NCI-H146 treated with DMSO at 0.1 percent for 48 hours (cell line): ENCODE measurements at regions not wholly inside any gene's neighbourhood (a gene's known extent, or its start where the extent isn't known, plus 50 kb on each side); places are given as distances from the start of the nearest gene placed in this dataset.
"Not testable (repeated sequence)": the region's sequence is repeated elsewhere in the genome, so short reads cannot be mapped to it uniquely, and the experiment has no call there.

Experiments used
- DNase-seq: peaks from one replicate; lab custom pipeline; 2025; ENCODE audit not compliant: unreplicated experiment; lab: John Stamatoyannopoulos, UW

- no peak for DNase-seq
Measured at GRCh38 chr5:2094616-2094995, 211.9 kb upstream of the IRX4 start.

DNA sequence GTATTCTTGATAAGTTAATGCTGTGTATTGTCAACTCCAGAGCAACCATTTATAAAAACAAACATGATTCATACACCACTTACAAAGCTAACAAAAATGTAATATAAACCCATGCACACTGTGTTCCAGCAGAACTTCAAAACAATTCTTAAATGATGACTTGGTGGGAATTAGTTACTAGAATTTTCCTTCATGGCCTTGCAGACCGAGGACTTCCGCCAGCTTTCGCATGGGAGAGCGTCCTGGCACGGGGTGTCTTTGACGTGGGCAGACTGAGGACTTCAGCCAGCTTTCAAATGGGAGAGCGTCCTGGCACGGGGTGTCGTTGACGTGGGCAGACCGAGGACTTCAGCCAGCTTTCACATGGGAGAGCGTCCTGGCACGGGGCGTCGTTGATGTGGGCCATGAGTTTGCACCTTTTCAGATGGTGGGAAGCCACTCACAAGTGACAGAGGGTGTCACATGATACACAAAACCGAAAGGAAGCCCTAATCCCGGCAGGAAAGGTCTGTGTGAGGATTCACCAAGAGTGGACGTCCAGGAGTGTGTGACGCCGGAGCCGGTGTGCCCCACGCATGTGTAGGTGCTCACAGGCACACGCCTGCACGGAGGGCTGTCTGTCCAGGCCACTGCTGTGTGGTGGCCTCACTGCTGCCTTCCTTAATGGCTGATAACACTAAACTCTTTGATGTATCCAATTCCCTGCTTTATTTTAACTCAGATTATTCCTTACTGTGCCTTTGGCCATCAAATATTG, 211.3 kb upstream of the IRX4 start:
- no peak for DNase-seq

DNA sequence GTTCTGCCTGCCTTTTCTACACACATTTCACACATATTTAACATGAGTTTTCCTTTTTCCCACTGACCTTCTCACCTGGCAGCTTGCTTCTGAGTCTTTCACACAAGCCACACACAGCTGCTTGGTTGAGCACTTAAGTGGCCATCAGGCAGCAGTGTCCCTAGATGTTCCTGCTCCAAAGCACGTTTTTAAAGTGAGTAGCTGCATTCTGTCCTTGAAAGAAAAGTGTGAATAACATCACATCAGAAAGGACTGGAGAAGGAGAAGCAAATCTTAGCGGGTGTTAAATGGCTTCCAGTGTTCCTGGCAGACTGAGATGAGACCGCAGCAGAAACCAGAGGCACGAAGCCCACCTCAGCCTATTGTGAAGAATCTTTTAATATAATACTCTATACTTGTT, 209.2 kb upstream of the IRX4 start:
- no peak for DNase-seq

DNA sequence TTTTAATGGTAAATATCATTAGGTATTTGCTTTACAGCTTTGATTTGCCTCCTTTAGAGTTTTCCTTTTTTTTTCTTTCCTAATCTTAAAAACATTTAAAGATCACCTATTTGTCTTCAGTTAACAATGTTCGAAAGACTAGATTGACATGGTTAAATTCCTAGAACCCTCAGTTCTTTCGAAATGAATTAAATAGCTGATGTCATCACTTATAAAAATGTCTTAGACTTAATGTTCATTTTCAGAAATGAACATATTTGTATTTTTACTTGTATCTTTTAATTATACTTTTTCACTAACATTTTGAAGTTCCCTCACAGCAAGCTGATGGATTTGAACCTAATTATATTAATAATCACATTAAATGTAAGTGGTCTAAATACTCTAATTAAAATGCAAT, 205.3 kb upstream of the IRX4 start:
- no peak for DNase-seq

DNA sequence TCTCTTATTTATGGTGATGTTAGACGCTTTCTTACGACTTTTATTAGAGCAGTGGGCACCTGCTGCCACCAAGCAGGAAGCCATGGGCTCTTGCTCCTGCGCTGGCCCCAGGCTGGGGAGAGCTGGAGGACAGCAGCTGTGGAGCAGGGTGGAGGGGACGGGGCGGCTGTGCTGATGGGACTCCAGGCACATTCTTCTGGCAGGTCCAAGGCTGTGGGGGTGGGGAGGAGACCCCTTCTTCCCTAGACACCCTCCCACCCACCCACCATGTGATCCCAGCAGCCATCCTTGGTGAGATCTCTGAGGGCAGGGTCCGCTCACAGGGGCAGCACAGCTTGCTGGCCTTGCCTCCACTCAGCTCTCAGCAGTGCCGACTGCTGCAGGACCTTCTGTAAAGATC, 192.6 kb upstream of the IRX4 start:
- DNase-seq = no peak

DNA sequence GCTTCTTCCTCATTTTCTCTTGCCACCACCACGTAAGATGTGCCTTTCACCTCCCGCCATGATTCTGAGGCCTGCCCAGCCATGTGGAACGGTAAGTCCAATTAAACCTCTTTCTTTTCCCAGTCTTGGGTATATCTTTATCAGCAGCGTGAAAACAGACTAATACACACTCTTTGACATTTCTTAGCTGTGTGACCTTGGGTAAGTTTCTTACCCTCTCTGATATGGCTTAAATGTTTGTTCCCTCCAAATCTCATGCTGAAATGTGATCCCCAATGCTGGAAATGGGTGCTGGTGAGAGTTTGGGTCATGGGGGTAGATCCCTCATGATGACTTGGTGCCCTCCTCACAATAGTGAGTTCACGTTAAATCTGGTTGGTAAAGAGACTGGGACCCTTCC, 188.8 kb upstream of the IRX4 start:
- no peak for DNase-seq

DNA sequence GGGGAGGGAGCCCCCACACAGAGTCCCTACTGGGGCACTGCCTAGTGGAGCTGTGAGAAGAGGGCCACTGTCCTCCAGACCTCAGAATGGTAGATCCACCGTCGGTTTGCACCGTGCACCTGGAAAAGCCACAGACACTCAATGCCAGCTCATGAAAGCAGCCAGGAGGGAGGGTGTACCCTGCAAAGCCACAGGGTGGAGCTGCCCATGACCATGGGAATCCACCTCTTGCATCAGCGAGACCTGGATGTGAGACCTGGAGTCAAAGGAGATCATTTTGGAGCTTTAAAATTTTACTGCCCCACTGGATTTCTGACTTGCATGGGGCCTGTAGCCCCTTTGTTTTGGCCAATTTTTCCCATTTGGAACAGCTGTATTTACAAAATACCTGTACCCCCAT, 188.1 kb upstream of the IRX4 start:
- not testable (repeated sequence) for DNase-seq

GRCh38 chr5:2068531-2068930, 185.8 kb upstream of the IRX4 start:
- no peak for DNase-seq

DNA sequence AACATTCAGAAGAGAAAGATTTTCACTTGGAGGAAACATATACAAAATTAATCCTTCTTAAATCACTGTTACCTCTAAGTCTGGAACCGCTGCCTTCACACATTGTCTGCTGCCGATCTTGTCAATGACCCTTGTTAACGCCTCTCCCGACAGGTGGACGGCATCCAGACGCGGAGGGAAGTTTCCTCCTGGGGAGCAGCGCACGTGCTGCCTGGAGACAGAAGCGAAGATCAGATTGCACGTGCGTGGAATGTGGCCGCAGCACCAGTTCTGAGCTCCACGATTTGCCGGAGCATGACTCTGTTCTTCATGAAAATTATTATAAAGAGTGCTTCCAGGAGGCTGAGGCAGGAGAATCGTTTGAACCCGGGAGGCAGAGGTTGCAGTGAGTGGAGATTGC, 183.6 kb upstream of the IRX4 start:
- no peak for DNase-seq

GRCh38 chr5:2063380-2063779, 180.7 kb upstream of the IRX4 start:
- not testable (repeated sequence) for DNase-seq

DNA sequence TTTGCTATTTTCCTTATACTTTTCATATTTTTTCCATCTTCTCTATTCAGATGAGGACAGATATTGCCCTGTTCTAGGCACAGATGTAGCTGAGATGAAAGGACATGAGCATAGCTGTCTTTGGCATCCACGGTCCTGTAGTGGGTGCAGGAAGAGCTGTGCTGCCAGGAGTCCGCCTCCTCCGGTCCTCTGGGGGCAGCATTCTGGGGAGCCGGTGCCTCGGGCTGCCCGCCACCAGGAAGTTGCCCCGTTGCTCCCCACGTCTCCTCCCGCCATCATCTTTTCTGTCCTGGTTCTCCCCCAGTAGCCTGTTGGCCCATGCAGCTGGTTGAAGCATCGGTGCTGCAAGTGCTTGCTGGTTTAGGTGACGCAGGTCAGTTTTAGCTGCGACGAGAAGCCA, 170.0 kb upstream of the IRX4 start:
- no peak for DNase-seq

- DNase-seq = no peak
Measured at GRCh38 chr5:2049876-2050275, 167.2 kb upstream of the IRX4 start.

- DNase-seq = no peak
Measured at GRCh38 chr5:2048664-2049063, 165.9 kb upstream of the IRX4 start.

GRCh38 chr5:2047341-2047927, 164.7 kb upstream of the IRX4 start:
- DNase-seq = no peak

DNA sequence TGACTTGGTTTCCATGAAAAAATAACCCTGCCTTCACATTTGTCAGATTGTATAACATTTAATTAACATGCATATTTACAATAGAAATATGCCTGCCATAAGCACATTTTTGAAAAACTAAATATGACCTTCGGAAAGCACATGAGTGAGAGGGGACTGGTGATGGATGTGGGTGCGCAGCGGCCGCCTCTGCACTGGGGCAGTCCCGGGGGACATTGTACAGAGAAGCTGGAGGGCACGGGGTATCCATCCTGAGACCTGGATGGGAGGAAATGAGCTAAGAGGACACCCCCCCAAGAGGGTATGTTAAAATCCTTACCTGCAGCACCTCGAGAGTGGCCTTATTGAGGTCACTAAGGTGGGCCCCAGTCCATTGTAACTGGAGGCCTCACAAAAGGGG, 161.3 kb upstream of the IRX4 start:
- DNase-seq = no peak

DNA sequence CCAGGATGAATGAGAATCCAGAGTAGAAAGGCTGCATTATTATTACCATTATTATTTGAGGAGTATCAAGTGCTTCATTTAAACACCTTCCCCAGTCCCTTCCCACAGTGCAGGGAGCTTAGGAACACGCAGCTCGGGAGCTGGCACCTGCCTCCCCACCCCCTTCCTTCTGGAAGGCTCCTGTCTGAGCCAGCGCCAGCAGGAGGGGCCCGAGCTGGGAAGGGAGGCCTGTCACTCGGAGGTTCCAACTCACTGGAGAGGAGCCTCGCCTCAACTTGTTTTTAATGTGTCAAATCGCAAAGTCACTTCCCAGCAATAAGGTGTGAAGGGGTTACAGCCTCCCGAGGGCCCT, 156.4 kb upstream of the IRX4 start:
- no peak for DNase-seq

DNA sequence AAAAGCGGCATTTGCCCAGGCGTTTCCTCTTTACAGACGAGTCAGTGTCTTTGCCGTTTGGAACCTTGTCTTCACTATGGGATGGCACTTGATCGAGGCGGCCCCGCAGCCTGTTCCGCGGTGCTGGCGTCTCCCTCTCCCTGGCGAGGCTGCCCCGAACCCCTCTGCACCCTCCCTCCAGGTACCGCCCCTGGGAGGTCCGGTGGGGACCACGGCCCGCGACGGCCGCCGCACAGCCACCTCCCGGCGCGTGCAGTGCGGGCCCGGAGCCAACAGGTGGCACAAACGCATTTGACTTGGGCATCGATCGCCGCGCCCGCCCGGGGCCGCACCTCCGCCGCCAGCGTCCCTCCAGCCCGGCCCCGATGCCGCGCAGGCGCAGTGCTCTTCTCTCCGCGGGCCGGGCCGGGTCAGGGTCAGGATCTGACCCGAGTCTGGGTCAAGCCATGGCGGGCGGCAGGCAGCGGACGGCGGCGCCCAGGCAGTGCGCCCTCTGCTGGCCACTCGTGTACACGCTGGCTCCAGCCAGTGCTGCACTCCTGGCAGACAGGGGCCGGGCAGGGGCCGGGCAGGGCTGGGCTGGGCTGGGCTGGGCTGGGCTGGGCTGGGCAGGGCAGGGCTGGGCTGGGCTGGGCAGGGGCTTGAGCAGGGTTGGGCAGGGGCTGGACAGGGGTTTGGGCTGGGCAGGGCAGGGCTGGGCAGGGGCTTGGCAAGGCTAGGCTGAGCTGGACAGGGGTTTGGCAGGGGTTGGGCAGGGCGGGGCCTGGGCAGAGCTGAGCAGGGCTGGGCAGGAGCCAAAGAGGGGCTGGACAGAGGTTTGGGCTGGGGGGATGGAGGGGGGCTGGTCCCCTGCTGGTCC, 155.8 kb upstream of the IRX4 start:
- peak; percentile 42 for DNase-seq

DNA sequence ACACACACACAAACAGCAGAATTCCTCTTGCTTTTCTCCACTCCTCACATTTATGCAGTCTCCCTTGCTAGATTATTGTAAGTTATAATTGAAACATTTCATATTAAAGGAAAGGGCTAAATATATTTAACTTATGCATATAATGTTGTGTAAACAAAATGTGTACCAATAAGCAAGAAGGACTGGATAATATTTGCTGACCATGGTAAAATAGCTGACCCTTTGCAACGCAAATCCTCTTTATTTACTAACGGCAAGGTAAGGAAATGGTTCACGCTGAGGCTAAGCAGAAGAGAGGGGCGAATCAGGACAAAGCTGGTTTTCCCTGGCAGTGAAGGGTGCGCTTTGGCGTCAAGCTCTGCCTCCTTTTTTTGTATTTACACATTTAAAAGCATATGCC, 154.2 kb upstream of the IRX4 start:
- DNase-seq = no peak

- DNase-seq = no peak
Measured at GRCh38 chr5:2032432-2032831, 149.7 kb upstream of the IRX4 start.

GRCh38 chr5:2031581-2031980, 148.9 kb upstream of the IRX4 start:
- DNase-seq = no peak

DNA sequence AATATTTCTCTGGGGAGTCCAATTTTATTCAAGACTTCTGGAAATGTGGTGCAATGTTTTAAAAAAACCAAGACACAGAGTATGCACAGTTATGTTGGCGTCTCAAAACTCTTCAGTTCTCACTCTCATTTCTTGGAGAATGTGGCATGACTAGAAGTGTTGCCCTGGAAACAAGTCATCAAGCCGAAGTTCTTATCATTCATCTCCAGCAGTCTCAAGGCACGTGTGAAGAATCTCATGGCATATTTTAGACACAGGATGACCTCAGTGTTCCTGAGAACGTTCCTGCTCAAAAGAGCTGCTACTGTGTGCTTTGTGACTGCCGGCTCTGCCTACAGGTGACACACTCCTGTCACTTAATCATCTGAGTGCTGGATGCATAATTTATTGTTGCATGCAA, 147.4 kb upstream of the IRX4 start:
- no peak for DNase-seq

DNA sequence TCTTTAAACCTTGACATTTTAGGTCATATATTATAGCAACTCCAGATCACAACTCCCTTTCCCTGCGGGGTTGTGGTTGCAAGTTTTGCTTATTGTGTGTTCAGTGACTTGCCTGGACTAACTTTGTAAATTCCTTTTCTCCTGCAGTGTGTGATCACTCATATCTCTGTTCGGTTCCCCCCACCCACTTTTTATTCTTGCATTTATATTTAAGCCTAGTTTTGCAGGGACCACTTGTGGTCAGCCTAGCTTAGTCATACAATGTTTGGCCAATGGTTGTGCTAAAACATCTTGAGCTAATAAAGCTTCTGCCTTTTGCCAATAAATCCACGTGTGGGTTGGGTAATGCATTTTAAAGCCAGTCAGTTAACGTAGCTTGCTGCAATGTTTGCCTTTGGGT, 146.5 kb upstream of the IRX4 start:
- no peak for DNase-seq
